H1 (cell line): ENCODE measurements at regions not wholly inside any gene's neighbourhood (a gene's known extent, or its start where the extent isn't known, plus 50 kb on each side); places are given as distances from the start of the nearest gene placed in this dataset.

ENCODE experiments used
- CTCF ChIA-PET: fragments of 300-600 bp; sonication (Branson Sonifier 250); formaldehyde crosslinking; loops from one replicate; lab custom pipeline; 2021; ENCODE audit not compliant: partially characterized antibody; lab: Charles Lee
- POLR2A ChIA-PET: fragments of 300-600 bp; sonication (Branson Sonifier 250); formaldehyde crosslinking; loops from one replicate; lab custom pipeline; 2021; ENCODE audit warnings: inconsistent platforms; ENCODE audit not compliant: partially characterized antibody; lab: Charles Lee
- DNase-seq, 2 experiments: peaks; one replicate each; pipeline versions ENCODE4 v3.0.0 to v3.0.0-alpha.2; 2010 to 2022; ENCODE audit warnings: low spot score in 2 of 2, low read depth in 1 of 2, mixed read lengths in 1 of 2
- FAIRE-seq: peaks from 2 replicates; lab custom pipeline; 2011; peaks lifted over from hg19 to GRCh38; lab: Jason Lieb, UNC
- H2AFZ ChIP-seq: 2 replicates; pipeline ENCODE4 v1.8.1; 2012; ENCODE audit warnings: low read length, inconsistent platforms
- H2AK5ac ChIP-seq: 2 replicates; pipeline ENCODE4 v1.6.1; 2013; ENCODE audit warnings: low read depth, low read length
- H2BK120ac ChIP-seq: replicated peaks from 2 replicates; pipeline ENCODE3; 2013; ENCODE audit warnings: low read depth, low read length, inconsistent platforms
- H2BK12ac ChIP-seq: 2 replicates; pipeline ENCODE4 v1.6.1; 2013; ENCODE audit warnings: low read depth, low read length
- H2BK15ac ChIP-seq: 2 replicates; pipeline ENCODE4 v1.6.1; 2013; ENCODE audit warnings: low read length
- H2BK20ac ChIP-seq: 2 replicates; pipeline ENCODE4 v1.6.1; 2013; ENCODE audit warnings: low read length
- H2BK5ac ChIP-seq: 2 replicates; pipeline ENCODE4 v1.6.1; 2013; ENCODE audit warnings: low read depth, low read length
- H3K14ac ChIP-seq: 2 replicates; pipeline ENCODE4 v1.6.1; 2013; ENCODE audit warnings: inconsistent platforms; ENCODE audit not compliant: insufficient read length
- H3K18ac ChIP-seq: 2 replicates; pipeline ENCODE4 v1.6.1; 2013; ENCODE audit warnings: low read length; ENCODE audit errors: extremely low read depth
- H3K23ac ChIP-seq: 2 replicates; pipeline ENCODE4 v1.6.1; 2013; ENCODE audit warnings: inconsistent platforms; ENCODE audit not compliant: insufficient read length
- H3K23me2 ChIP-seq: 2 replicates; pipeline ENCODE4 v1.6.1; 2013; ENCODE audit warnings: low read depth, low read length
- H3K27ac ChIP-seq: 2 replicates; pipeline ENCODE4 v1.6.1; 2011; ENCODE audit warnings: low read depth, low read length, inconsistent platforms
- H3K27me3 ChIP-seq, 4 experiments: replicated peaks in 1 of 4; 1 replicate in 1 of 4; 2 replicates in 3 of 4; pipeline versions ENCODE4 v1.6.1 to v1.8.1; 2011 to 2013; ENCODE audit warnings: low read length in 3 of 4, mild to moderate bottlenecking in 3 of 4, inconsistent platforms in 2 of 4, mixed read lengths in 2 of 4, moderate library complexity in 1 of 4; ENCODE audit not compliant: control insufficient read depth in 3 of 4, insufficient read depth in 3 of 4; ENCODE audit errors: extremely low read depth in 1 of 4
- H3K36me3 ChIP-seq, 4 experiments: 2 replicates each; pipeline versions ENCODE4 v1.6.1 to v1.8.1; 2011 to 2013; ENCODE audit warnings: mild to moderate bottlenecking in 4 of 4, low read length in 3 of 4, moderate library complexity in 2 of 4, control low read depth in 1 of 4, inconsistent platforms in 1 of 4; ENCODE audit not compliant: insufficient read depth in 4 of 4, control insufficient read depth in 2 of 4
- H3K4ac ChIP-seq: replicated peaks from 2 replicates; pipeline ENCODE3; 2013; ENCODE audit warnings: low read length, low read depth, mixed read lengths, inconsistent platforms; ENCODE audit not compliant: insufficient read length
- H3K4me1 ChIP-seq, 4 experiments: replicated peaks in 1 of 4; 1 replicate in 1 of 4; 2 replicates in 3 of 4; pipeline versions ENCODE4 v1.6.1 to v1.8.1; 2011 to 2013; ENCODE audit warnings: low read length in 3 of 4, inconsistent platforms in 2 of 4, mixed read lengths in 1 of 4; ENCODE audit not compliant: insufficient read depth in 4 of 4, control insufficient read depth in 3 of 4
- H3K4me2 ChIP-seq, 2 experiments: 2 replicates each; pipeline versions ENCODE4 v1.6.1 to v1.8.1; 2011 to 2013; ENCODE audit warnings: low read depth in 2 of 2, low read length in 2 of 2, control low read depth in 1 of 2, inconsistent platforms in 1 of 2, mild to moderate bottlenecking in 1 of 2; ENCODE audit not compliant: insufficient read depth in 1 of 2
- H3K4me3 ChIP-seq, 4 experiments: fragments of 200-600, 300-600 bp in 1 of 4; sonication (generic), shearing (Covaris generic), sonication (Bioruptor Twin) in 1 of 4; 2 replicates each; pipeline versions ENCODE4 v1.5.1 to v1.8.1; 2011 to 2016; ENCODE audit warnings: low read length in 4 of 4, low read depth in 3 of 4, control low read depth in 2 of 4, inconsistent platforms in 2 of 4, mild to moderate bottlenecking in 2 of 4, mixed read lengths in 1 of 4, moderate library complexity in 1 of 4; ENCODE audit not compliant: insufficient read depth in 2 of 4; ENCODE audit errors: extremely low read depth in 1 of 4
- H3K56ac ChIP-seq: replicated peaks from 2 replicates; pipeline ENCODE3; 2013; ENCODE audit warnings: low read depth, mild to moderate bottlenecking, mixed read lengths, low read length, inconsistent platforms; ENCODE audit not compliant: insufficient read length
- H3K79me1 ChIP-seq: 2 replicates; pipeline ENCODE4 v1.6.1; 2013; ENCODE audit warnings: low read depth, low read length, control low read depth
- H3K79me2 ChIP-seq, 2 experiments: 2 replicates each; pipeline versions ENCODE4 v1.6.1 to v1.8.1; 2012 to 2013; ENCODE audit warnings: low read length in 2 of 2, mild to moderate bottlenecking in 2 of 2, inconsistent platforms in 1 of 2; ENCODE audit not compliant: insufficient read depth in 2 of 2, control insufficient read depth in 1 of 2
- H3K9ac ChIP-seq, 4 experiments: replicated peaks in 1 of 4; 1 replicate in 1 of 4; 2 replicates in 3 of 4; pipeline versions ENCODE4 v1.6.1 to v1.8.1; 2011 to 2013; ENCODE audit warnings: low read depth in 3 of 4, low read length in 3 of 4, control low read depth in 2 of 4, mild to moderate bottlenecking in 2 of 4, moderate library complexity in 2 of 4, inconsistent platforms in 1 of 4; ENCODE audit errors: extremely low read depth in 1 of 4
- H3K9me3 ChIP-seq, 2 experiments: 2 replicates each; pipeline versions ENCODE4 v1.6.1 to v1.8.1; 2012 to 2013; ENCODE audit warnings: mild to moderate bottlenecking in 2 of 2, moderate library complexity in 2 of 2, control low read depth in 1 of 2, inconsistent platforms in 1 of 2, low read depth in 1 of 2, low read length in 1 of 2, mixed read lengths in 1 of 2; ENCODE audit not compliant: insufficient read depth in 2 of 2
- H4K20me1 ChIP-seq, 2 experiments: replicated peaks in 1 of 2; 2 replicates each; pipeline versions ENCODE3 to v1.8.1; 2011 to 2013; ENCODE audit warnings: inconsistent platforms in 2 of 2, low read length in 2 of 2, mild to moderate bottlenecking in 1 of 2; ENCODE audit not compliant: insufficient read depth in 2 of 2, control insufficient read depth in 1 of 2
- H4K5ac ChIP-seq: 2 replicates; pipeline ENCODE4 v1.6.1; 2013; ENCODE audit warnings: low read length, low read depth, mixed read lengths, inconsistent platforms; ENCODE audit not compliant: insufficient read length
- H4K8ac ChIP-seq: 2 replicates; pipeline ENCODE4 v1.8.0; 2013; ENCODE audit warnings: mild to moderate bottlenecking, moderate library complexity, low read length, inconsistent platforms; ENCODE audit not compliant: insufficient read depth; ENCODE audit errors: extremely low read depth
- H4K91ac ChIP-seq: replicated peaks from 2 replicates; pipeline ENCODE3; 2013; ENCODE audit warnings: low read length, mixed read lengths, inconsistent platforms; ENCODE audit not compliant: insufficient read length
- BACH1 ChIP-seq: IDR thresholded peaks from 2 replicates; pipeline ENCODE4 v1.6.1; 2012; ENCODE audit warnings: low read length, improper control_type of control experiment
- E2F6 ChIP-seq: IDR thresholded peaks from 2 replicates; pipeline ENCODE4 v1.6.1; 2012; ENCODE audit warnings: inconsistent platforms
- EP300 ChIP-seq, 2 experiments: IDR thresholded peaks; 1 replicate in 1 of 2; 2 replicates in 1 of 2; pipeline ENCODE4 v1.6.1; 2011 to 2012; ENCODE audit warnings: low read depth in 2 of 2, low read length in 2 of 2, mild to moderate bottlenecking in 2 of 2, borderline replicate concordance in 1 of 2, inconsistent platforms in 1 of 2, moderate library complexity in 1 of 2
- EZH2 ChIP-seq: fragments of 200-600 bp; sonication (generic); IDR thresholded peaks from 2 replicates; pipeline ENCODE4 v1.7.1; 2012; ENCODE audit warnings: low read depth, mild to moderate bottlenecking, moderate library complexity, low read length, inconsistent platforms; ENCODE audit not compliant: severe bottlenecking
- MAFK ChIP-seq: IDR thresholded peaks from 2 replicates; pipeline ENCODE4 v1.6.1; 2012; ENCODE audit warnings: low read depth, mild to moderate bottlenecking, improper control_type of control experiment, low read length
- NANOG ChIP-seq: IDR thresholded peaks from 2 replicates; pipeline ENCODE4 v1.6.1; 2011; ENCODE audit warnings: low read length, low read depth, mild to moderate bottlenecking, inconsistent platforms; ENCODE audit not compliant: insufficient read depth, poor library complexity, severe bottlenecking
- NRF1 ChIP-seq: IDR thresholded peaks from 2 replicates; pipeline ENCODE4 v1.6.1; 2011; ENCODE audit warnings: mild to moderate bottlenecking, low read depth, low read length, improper control_type of control experiment
- POU5F1 ChIP-seq: IDR thresholded peaks from 2 replicates; pipeline ENCODE4 v1.6.1; 2011; ENCODE audit warnings: low read depth, mild to moderate bottlenecking, low read length, moderate library complexity
- SP4 ChIP-seq: IDR thresholded peaks from 2 replicates; pipeline ENCODE4 v1.6.1; 2012; ENCODE audit warnings: low read length, inconsistent platforms
- SRF ChIP-seq: IDR thresholded peaks from 2 replicates; pipeline ENCODE4 v1.6.1; 2011; ENCODE audit warnings: mild to moderate bottlenecking, low read depth, low read length, moderate library complexity
- TBP ChIP-seq: IDR thresholded peaks from 2 replicates; pipeline ENCODE4 v1.6.1; 2011; ENCODE audit warnings: low read depth, low read length, improper control_type of control experiment
- TEAD4 ChIP-seq: IDR thresholded peaks from 2 replicates; pipeline ENCODE4 v1.6.1; 2012; ENCODE audit warnings: low read depth, low read length, inconsistent platforms, mixed read lengths
- USF2 ChIP-seq: IDR thresholded peaks from 2 replicates; pipeline ENCODE4 v1.6.1; 2011; ENCODE audit warnings: low read length, improper control_type of control experiment
- WGBS, 2 experiments: shearing (Covaris generic) in 1 of 2; methylation state at CpG; one replicate each; pipeline versions ENCODE4 v1.1.6 to v1.1.7; 2013 to 2015; ENCODE audit warnings: low lambda C conversion rate in 2 of 2, mixed read lengths in 2 of 2, inconsistent platforms in 1 of 2, low coverage in 1 of 2, missing lambda C conversion rate in 1 of 2; ENCODE audit not compliant: insufficient replicate concordance in 2 of 2, insufficient coverage in 1 of 2, insufficient read length in 1 of 2; ENCODE audit errors: extremely low coverage in 1 of 2, missing lambda C conversion rate in 1 of 2; 5-methylcytosine and 5-hydroxymethylcytosine counted together

- Histone ChIP-seq H3K23me2 (no peaks in the 10 kb centered on the region), H3K79me2 (no peaks in the 10 kb centered on the region), H3K27me3 (peaks cover 0 to 4% (median 0%) of the 10 kb centered on the region in 4 experiments; a peak in 2 of 7 replicates), H2BK120ac (no peak overlapping the region), H3K36me3 (no peaks in the 10 kb centered on the region), H2BK20ac (no peak overlapping the region), H3K79me1 (no peaks in the 10 kb centered on the region), H2BK12ac (no peak overlapping the region), H3K9ac (no peak overlapping the region), H3K18ac (no peak overlapping the region), H4K91ac (no peak overlapping the region), H2AK5ac (no peak overlapping the region), H2BK5ac (no peak overlapping the region), H3K23ac (no peak overlapping the region), H3K4ac (no peak overlapping the region), H4K20me1 (peaks cover 0 to 2% of the 10 kb centered on the region in 2 experiments), H4K8ac (no peak overlapping the region), H4K5ac (no peak overlapping the region), H3K4me2 (no peak overlapping the region), H2BK15ac (no peak overlapping the region), H3K14ac (no peak overlapping the region), H3K4me3 (no peak overlapping the region), H3K27ac (no peak overlapping the region), H2AFZ (no peak overlapping the region), H3K56ac (no peak overlapping the region), H3K9me3 (0 out of 4 replicates have a peak, but pooled peaks cover 0 to 7% of the 10 kb centered on the region in 2 experiments), H3K4me1 (peaks cover 0 to 7% (median 2%) of the 10 kb centered on the region in 4 experiments; a peak in 2 of 7 replicates)
- DNase-seq: no peak
- no peak for FAIRE-seq
- WGBS, 2 experiments: 83% methylated on average over 2 of the region's 2 CpGs; no CpG with 5 or more reads in 1 of the 2 experiments
- CTCF ChIA-PET: interaction anchor here (0.6 kb wide), 1 partner anchor 163 kb away, joined by 3 read pairs; no protein-coding TSS in a partner anchor
- POLR2A ChIA-PET: no interaction called here
- no peak for TF ChIP-seq E2F6
- no peak for TF ChIP-seq NANOG
- no peak for TF ChIP-seq POU5F1
- no peak for TF ChIP-seq EZH2
- TF ChIP-seq TEAD4: no peak
- no peak for TF ChIP-seq SRF
- TF ChIP-seq SP4: no peak
- no peak for TF ChIP-seq EP300 (IDR thresholded peaks at IDR 0.05; ENCODE audit: borderline replicate concordance in 1 of 2, low read depth in 2 of 2, low read length in 2 of 2)
- no peak for TF ChIP-seq NRF1
- TF ChIP-seq MAFK: no peak
- no peak for TF ChIP-seq TBP
- TF ChIP-seq BACH1: no peak
- TF ChIP-seq USF2: no peak
Observed at GRCh38 chr6:1200081-1200408, 111.9 kb upstream of the FOXQ1 start.
